K562 (cell line): ENCODE measurements at regions not wholly inside any gene's neighbourhood (a gene's known extent, or its start where the extent isn't known, plus 50 kb on each side); places are given as distances from the start of the nearest gene placed in this dataset.
A peak's percentile ranks its signal among the peaks of the same experiment; 100 is the strongest.

Experiments
- ATAC-seq: fragments of 200-7000 bp; cut with Tn5 transposase; 3 replicates; pipeline ENCODE4 v1.9.1; 2020; ENCODE audit warnings: moderate library complexity
- BruUV-seq: library from RNA; stranded (reverse); fragments of 400-500 nt; replicated peaks from 2 replicates; lab custom pipeline; 2021; lab: Mats Ljungman, UMichigan
- CTCF ChIA-PET: fragments of 300-600 bp; formaldehyde crosslinking; extraction: SDS; loops from one replicate; lab custom pipeline; 2021; ENCODE audit warnings: low intra/inter-chr PET ratio; lab: Yijun Ruan, JAX
- POLR2A ChIA-PET: fragments of 300-600, 350-650 bp; sonication (Branson Sonifier 250); formaldehyde crosslinking; extraction: SDS; loops from one replicate; lab custom pipeline; 2021; ENCODE audit warnings: antibody characterized with exemption, inconsistent platforms; lab: Yijun Ruan, JAX
- DNase-seq, 4 experiments: peaks; one replicate each; pipeline versions ENCODE4 v3.0.0 to v3.0.0-alpha.2; 2011 to 2018; ENCODE audit warnings: low spot score in 3 of 4, mixed read lengths in 3 of 4; ENCODE audit errors: extremely low read depth in 1 of 4
- FAIRE-seq: peaks from 2 replicates; lab custom pipeline; 2011; peaks lifted over from hg19 to GRCh38; lab: Jason Lieb, UNC
- H2AFZ ChIP-seq: 2 replicates; pipeline ENCODE4 v1.6.0; 2011; ENCODE audit warnings: low read depth, low read length, control low read depth, inconsistent platforms
- H3K27ac ChIP-seq: fragments of 200-600 bp; 3 replicates; pipeline ENCODE4 v1.8.0; 2011; ENCODE audit warnings: low read depth, mild to moderate bottlenecking, control low read depth, inconsistent platforms, low read length, moderate library complexity, mixed read lengths; ENCODE audit errors: extremely low read depth
- H3K27me3 ChIP-seq, 2 experiments: fragments of 300-600 bp in 1 of 2; 2 replicates in 1 of 2; 3 replicates in 1 of 2; pipeline versions ENCODE4 v1.6.0 to v1.8.0; 2011; ENCODE audit warnings: inconsistent platforms in 2 of 2, low read length in 2 of 2, mild to moderate bottlenecking in 1 of 2, mixed read lengths in 1 of 2, moderate library complexity in 1 of 2; ENCODE audit not compliant: control insufficient read depth in 2 of 2, insufficient read depth in 2 of 2
- H3K36me3 ChIP-seq: fragments of 300-600 bp; 3 replicates; pipeline ENCODE4 v1.8.0; 2011; ENCODE audit warnings: mild to moderate bottlenecking, low read length, inconsistent platforms; ENCODE audit not compliant: control insufficient read depth, insufficient read depth
- H3K4me1 ChIP-seq, 2 experiments: fragments of 200-600 bp in 1 of 2; replicated peaks in 1 of 2; 2 replicates in 1 of 2; 3 replicates in 1 of 2; pipeline versions ENCODE4 v1.5.1 to v1.8.0; 2011; ENCODE audit warnings: inconsistent platforms in 2 of 2, low read length in 2 of 2, mild to moderate bottlenecking in 1 of 2, mixed read lengths in 1 of 2, moderate library complexity in 1 of 2; ENCODE audit not compliant: control insufficient read depth in 2 of 2, insufficient read depth in 2 of 2
- H3K4me2 ChIP-seq: 2 replicates; pipeline ENCODE4 v1.6.1; 2011; ENCODE audit warnings: low read length, control low read depth, inconsistent platforms, mixed read lengths; ENCODE audit not compliant: insufficient read depth
- H3K4me3 ChIP-seq: fragments of 200-600 bp; sonication (generic), shearing (Covaris generic); 2 replicates; pipeline ENCODE4 v1.5.1; 2016; ENCODE audit warnings: control low read depth, inconsistent platforms
- H3K79me2 ChIP-seq: fragments of 200-600 bp; 3 replicates; pipeline ENCODE4 v1.8.0; 2011; ENCODE audit warnings: low read length, inconsistent platforms; ENCODE audit not compliant: control insufficient read depth, insufficient read depth
- H3K9ac ChIP-seq, 2 experiments: 2 replicates each; pipeline versions ENCODE4 v1.6.0 to v1.6.1; 2011; ENCODE audit warnings: low read depth in 2 of 2, low read length in 2 of 2, control low read depth in 1 of 2, inconsistent platforms in 1 of 2, mild to moderate bottlenecking in 1 of 2, mixed read lengths in 1 of 2; ENCODE audit not compliant: insufficient read depth in 1 of 2
- H3K9me1 ChIP-seq: one replicate; pipeline ENCODE4 v1.6.0; 2011; ENCODE audit warnings: inconsistent platforms, mild to moderate bottlenecking, low read length, moderate library complexity; ENCODE audit not compliant: control insufficient read depth, insufficient read depth
- H3K9me3 ChIP-seq: replicated peaks from 2 replicates; pipeline ENCODE4 v1.5.1; 2011; ENCODE audit warnings: low read depth, low read length, inconsistent platforms; ENCODE audit not compliant: control insufficient read depth, insufficient read depth
- H4K20me1 ChIP-seq: replicated peaks from 2 replicates; pipeline ENCODE4 v1.6.1; 2011; ENCODE audit warnings: low read length, inconsistent platforms, mixed read lengths; ENCODE audit not compliant: control insufficient read depth, insufficient read depth
- ETV1 ChIP-seq: fragments of 450-650 bp; conservative IDR thresholded peaks from 2 replicates; pipeline ENCODE4 v1.6.1; 2016; ENCODE audit warnings: missing genetic modification characterization, control low read depth, low read depth, missing compliant biosample characterization
- ZFP36 ChIP-seq: fragments of 150-350 bp; IDR thresholded peaks from 2 replicates; pipeline ENCODE4 v1.6.1; 2018; ENCODE audit warnings: low read length, low read depth; ENCODE audit not compliant: partially characterized antibody
- ZSCAN32 ChIP-seq: fragments of 450-650 bp; formaldehyde crosslinking; IDR thresholded peaks from 2 replicates; pipeline ENCODE4 v1.4.0; 2020; ENCODE audit warnings: mild to moderate bottlenecking, moderate library complexity
- WGBS: fragments of 100-300 bp; shearing (Covaris generic); methylation state at CpG from one replicate; pipeline ENCODE4 v1.1.6; 2016; ENCODE audit warnings: low coverage, mixed read lengths; ENCODE audit not compliant: insufficient coverage; ENCODE audit errors: missing lambda C conversion rate; 5-methylcytosine and 5-hydroxymethylcytosine counted together
- in situ Hi-C: fragments of 300-500 bp; cut with MboI; formaldehyde crosslinking; loops from 4 replicates; pipeline ENCODE4 v1.15.0; 2018; ENCODE audit warnings: inconsistent platforms, mixed read lengths
- intact Hi-C: fragments of 100-400 bp; cut with micrococcal nuclease; formaldehyde crosslinking; loops from 2 replicates; pipeline ENCODE4 v1.14.2; 2022
- TF ChIP-seq, protein P1 (sequence below): fragments of 150-350 bp; conservative IDR thresholded peaks from 2 replicates; pipeline ENCODE4 v1.6.1; 2014; ENCODE audit warnings: low read length

DNA sequence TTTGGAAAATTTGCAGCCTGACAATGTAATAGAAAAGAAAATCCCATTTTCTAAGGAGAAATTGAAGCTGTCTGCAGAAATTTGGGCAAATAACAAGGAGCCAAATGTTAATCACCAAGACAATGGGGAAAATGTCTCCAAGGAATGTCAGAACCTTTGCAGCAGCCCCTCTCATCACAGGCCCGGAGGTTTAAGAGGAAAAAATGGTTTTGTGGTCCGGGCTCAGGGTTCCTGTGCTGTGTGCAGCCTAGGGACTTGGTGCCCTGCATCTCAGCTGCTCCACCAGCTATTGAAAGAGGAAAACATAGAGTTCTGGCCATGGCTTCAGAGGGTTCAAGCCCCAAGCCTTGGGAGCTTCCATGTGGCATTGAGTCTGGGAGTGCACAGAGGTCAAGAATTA lies 298.9 kb downstream of the ATXN7L3B start:
- POLR2A ChIA-PET, result no interaction called here
- FAIRE-seq, result no peak
- CTCF ChIA-PET, result no interaction called here
- in situ Hi-C loops, result no loop called here
- Histone ChIP-seq H3K9ac (no peak overlapping the region), H3K9me3 (no peaks in the 10 kb centered on the region), H3K79me2 (no peaks in the 10 kb centered on the region), H3K27ac (no peak overlapping the region), H3K9me1 (no peaks in the 10 kb centered on the region), H3K4me3 (no peak overlapping the region), H4K20me1 (no peaks in the 10 kb centered on the region), H3K4me2 (no peak overlapping the region), H3K4me1 (no peaks in the 10 kb centered on the region), H3K36me3 (no peaks in the 10 kb centered on the region), H3K27me3 (no peaks in the 10 kb centered on the region), H2AFZ (no peak overlapping the region)
- WGBS, result 0% methylated on average over 2 of the region's 2 CpGs
- ATAC-seq, result no peak
- no peak for DNase-seq
- no peak for TF ChIP-seq ETV1 (tag)
- peak; percentile 24 for TF ChIP-seq ZFP36
- no peak for TF ChIP-seq ZSCAN32
- intact Hi-C loops, result no loop called here
- no TSS peak for BruUV-seq

DNA sequence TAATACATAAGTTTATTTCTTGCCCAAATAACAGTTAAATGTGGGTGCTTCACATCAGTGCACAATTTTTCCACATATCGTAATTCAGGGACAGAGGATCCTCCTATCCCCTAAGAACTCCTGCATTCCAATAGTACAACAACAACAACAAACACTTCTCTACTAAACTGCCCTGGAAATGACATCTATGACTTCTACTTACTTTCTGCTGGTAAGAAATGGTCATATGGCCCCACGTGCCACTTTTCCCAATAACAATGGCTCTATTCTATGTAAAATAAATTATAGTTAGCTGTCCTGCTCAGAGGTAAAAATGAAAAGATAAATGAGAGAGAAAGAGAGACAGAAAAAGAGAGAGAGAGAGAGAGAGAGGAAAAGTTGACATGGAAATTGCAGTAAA lies 308.5 kb downstream of the ATXN7L3B start:
- no peak overlapping the region for H3K27ac ChIP-seq
- H4K20me1 ChIP-seq, result no peaks in the 10 kb centered on the region
- in situ Hi-C loops, result no loop called here
- TF ChIP-seq, protein P1, sequence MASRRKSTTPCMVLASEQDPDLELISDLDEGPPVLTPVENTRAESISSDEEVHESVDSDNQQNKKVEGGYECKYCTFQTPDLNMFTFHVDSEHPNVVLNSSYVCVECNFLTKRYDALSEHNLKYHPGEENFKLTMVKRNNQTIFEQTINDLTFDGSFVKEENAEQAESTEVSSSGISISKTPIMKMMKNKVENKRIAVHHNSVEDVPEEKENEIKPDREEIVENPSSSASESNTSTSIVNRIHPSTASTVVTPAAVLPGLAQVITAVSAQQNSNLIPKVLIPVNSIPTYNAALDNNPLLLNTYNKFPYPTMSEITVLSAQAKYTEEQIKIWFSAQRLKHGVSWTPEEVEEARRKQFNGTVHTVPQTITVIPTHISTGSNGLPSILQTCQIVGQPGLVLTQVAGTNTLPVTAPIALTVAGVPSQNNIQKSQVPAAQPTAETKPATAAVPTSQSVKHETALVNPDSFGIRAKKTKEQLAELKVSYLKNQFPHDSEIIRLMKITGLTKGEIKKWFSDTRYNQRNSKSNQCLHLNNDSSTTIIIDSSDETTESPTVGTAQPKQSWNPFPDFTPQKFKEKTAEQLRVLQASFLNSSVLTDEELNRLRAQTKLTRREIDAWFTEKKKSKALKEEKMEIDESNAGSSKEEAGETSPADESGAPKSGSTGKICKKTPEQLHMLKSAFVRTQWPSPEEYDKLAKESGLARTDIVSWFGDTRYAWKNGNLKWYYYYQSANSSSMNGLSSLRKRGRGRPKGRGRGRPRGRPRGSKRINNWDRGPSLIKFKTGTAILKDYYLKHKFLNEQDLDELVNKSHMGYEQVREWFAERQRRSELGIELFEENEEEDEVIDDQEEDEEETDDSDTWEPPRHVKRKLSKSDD, result no peak
- TF ChIP-seq, all 486 proteins: peak for 0
- Histone ChIP-seq H3K4me1 (no peaks in the 10 kb centered on the region), H3K9me3 (no peaks in the 10 kb centered on the region), H3K4me3 (no peak overlapping the region), H3K9ac (no peak overlapping the region), H3K4me2 (no peak overlapping the region), H3K36me3 (no peaks in the 10 kb centered on the region), H3K79me2 (no peaks in the 10 kb centered on the region), H3K27me3 (no peaks in the 10 kb centered on the region), H3K9me1 (no peaks in the 10 kb centered on the region), H2AFZ (no peak overlapping the region)
- no peak for ATAC-seq
- intact Hi-C loops, result no loop called here
- BruUV-seq, result no TSS peak
- DNase-seq, result no peak
- WGBS, result 0% methylated on average over 2 of the region's 2 CpGs
- FAIRE-seq, result no peak
- ChIA-PET POLR2A (no interaction called here), CTCF (no interaction called here)
